A673 (cell line): ENCODE measurements at regions not wholly inside any gene's neighbourhood (a gene's known extent, or its start where the extent isn't known, plus 50 kb on each side); places are given as distances from the start of the nearest gene placed in this dataset.

Source experiments
- BruUV-seq: library from RNA; stranded (reverse); fragments of 400-500 nt; replicated peaks from 2 replicates; lab custom pipeline; 2021; lab: Mats Ljungman, UMichigan
- CTCF ChIA-PET: fragments of 300-600 bp; sonication (Branson Sonifier 250); formaldehyde crosslinking; loops from one replicate; lab custom pipeline; 2022; ENCODE audit warnings: antibody characterized with exemption; lab: Charles Lee
- POLR2A ChIA-PET: fragments of 300-600 bp; sonication (Branson Sonifier 250); formaldehyde crosslinking; loops from one replicate; lab custom pipeline; 2022; ENCODE audit warnings: antibody characterized with exemption; ENCODE audit not compliant: low non-redundant PET; lab: Charles Lee
- DNase-seq: peaks from one replicate; pipeline ENCODE4 v3.0.0-alpha.2; 2015; ENCODE audit warnings: low spot score
- H3K27ac ChIP-seq: fragments of 200-600 bp; sonication (generic); 2 replicates; pipeline ENCODE4 v1.5.1; 2016; ENCODE audit warnings: mixed run types, low read depth, mild to moderate bottlenecking, mixed read lengths, antibody characterized with exemption, low read length; ENCODE audit not compliant: poor library complexity, severe bottlenecking
- H3K27me3 ChIP-seq: fragments of 200-600 bp; sonication (generic); replicated peaks from 2 replicates; pipeline ENCODE4 v1.6.1; 2017; ENCODE audit warnings: mixed run types, low read depth, mild to moderate bottlenecking, mixed read lengths, antibody characterized with exemption, low read length; ENCODE audit not compliant: insufficient read depth, poor library complexity
- H3K36me3 ChIP-seq: fragments of 200-600 bp; sonication (generic); 2 replicates; pipeline ENCODE4 v1.6.1; 2016; ENCODE audit warnings: mixed run types, mild to moderate bottlenecking, mixed read lengths, antibody characterized with exemption, low read length; ENCODE audit not compliant: insufficient read depth, poor library complexity, severe bottlenecking
- H3K4me1 ChIP-seq: fragments of 200-600 bp; sonication (generic); 2 replicates; pipeline ENCODE4 v1.6.1; 2017; ENCODE audit warnings: mixed run types, mild to moderate bottlenecking, mixed read lengths, antibody characterized with exemption, low read length; ENCODE audit not compliant: insufficient read depth, poor library complexity, severe bottlenecking
- H3K4me3 ChIP-seq: fragments of 200-600 bp; sonication (generic); 2 replicates; pipeline ENCODE4 v1.5.1; 2016; ENCODE audit warnings: low read depth, mixed run types, mild to moderate bottlenecking, mixed read lengths, low read length; ENCODE audit not compliant: poor library complexity, severe bottlenecking
- H3K9me3 ChIP-seq: fragments of 200-600 bp; sonication (generic); 2 replicates; pipeline ENCODE4 v1.6.1; 2016; ENCODE audit warnings: mixed run types, low read depth, mild to moderate bottlenecking, mixed read lengths, antibody characterized with exemption, low read length; ENCODE audit not compliant: poor library complexity, severe bottlenecking
- CTCF ChIP-seq: fragments of 300-800, 200-600 bp; sonication (generic); conservative IDR thresholded peaks from 2 replicates; pipeline ENCODE4 v1.5.1; 2017; ENCODE audit warnings: low read depth, mild to moderate bottlenecking, antibody characterized with exemption, low read length, moderate library complexity, mixed read lengths
- EZH2 ChIP-seq: fragments of 200-600 bp; sonication (generic); IDR thresholded peaks from 2 replicates; pipeline ENCODE4 v1.6.1; 2017; ENCODE audit warnings: borderline replicate concordance, low read depth, mild to moderate bottlenecking, mixed read lengths, antibody characterized with exemption, low read length; ENCODE audit not compliant: poor library complexity, severe bottlenecking
- intact Hi-C: fragments of 100-400 bp; cut with micrococcal nuclease; formaldehyde crosslinking; loops from one replicate; pipeline ENCODE4 v1.10.0; 2022; ENCODE audit not compliant: unreplicated experiment

DNA sequence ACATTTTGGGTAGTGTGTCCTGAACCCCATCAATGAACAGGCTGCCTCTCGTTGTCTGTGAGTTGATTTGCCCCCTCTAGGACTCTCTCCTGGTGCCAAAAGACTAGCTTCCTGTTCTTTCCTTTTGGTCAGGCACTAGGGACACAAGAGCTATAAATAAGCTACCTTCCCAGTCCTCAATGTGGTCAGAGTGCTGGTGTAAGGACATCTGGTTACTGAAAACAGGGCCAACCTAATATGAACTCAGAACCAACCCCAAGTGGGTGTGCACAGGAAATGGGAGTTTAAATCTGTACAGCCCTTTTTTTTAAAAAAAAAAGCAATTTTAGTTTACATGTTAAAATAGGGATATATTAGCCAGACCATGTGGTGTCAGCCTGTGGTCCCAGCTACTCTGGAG lies 129.2 kb downstream of the ZIC5 start:
- Histone ChIP-seq H3K4me3 (no peak overlapping the region), H3K36me3 (no peaks in the 10 kb centered on the region), H3K27ac (no peak overlapping the region), H3K4me1 (no peaks in the 10 kb centered on the region), H3K9me3 (no peaks in the 10 kb centered on the region), H3K27me3 (no peaks in the 10 kb centered on the region)
- CTCF ChIA-PET, result no interaction called here
- POLR2A ChIA-PET, result no interaction called here
- DNase-seq, result no peak
- intact Hi-C loops, result no loop called here
- BruUV-seq, result no TSS peak
- TF ChIP-seq CTCF (no peak), EZH2 (no peak)

DNA sequence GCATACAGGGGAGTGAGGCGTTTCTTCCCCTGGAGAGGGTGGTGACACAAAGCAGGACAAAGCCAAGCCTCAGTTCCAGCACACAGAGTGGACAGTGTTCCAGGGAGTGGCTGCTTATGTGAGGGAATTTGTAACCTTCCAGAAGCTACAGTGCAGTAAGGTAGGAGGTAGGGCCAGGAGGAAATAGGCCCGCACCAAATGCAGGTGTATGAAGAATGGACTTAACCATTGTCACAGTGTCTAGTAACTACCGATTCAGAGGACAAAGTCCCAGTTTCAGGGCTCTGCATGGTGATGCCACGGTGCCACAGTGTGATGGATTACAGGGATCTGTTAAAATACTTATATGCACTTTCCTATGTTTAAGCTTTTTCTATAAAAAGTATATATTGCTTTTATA lies 135.3 kb downstream of the ZIC5 start:
- ChIA-PET POLR2A (no interaction called here), CTCF (no interaction called here)
- no TSS peak for BruUV-seq
- Histone ChIP-seq H3K9me3 (no peaks in the 10 kb centered on the region), H3K4me3 (no peak overlapping the region), H3K36me3 (no peaks in the 10 kb centered on the region), H3K27me3 (no peaks in the 10 kb centered on the region), H3K4me1 (no peaks in the 10 kb centered on the region), H3K27ac (no peak overlapping the region)
- intact Hi-C loops, result no loop called here
- TF ChIP-seq EZH2, result no peak
- TF ChIP-seq CTCF, result no peak
- no peak for DNase-seq

GRCh38 chr13:99835442-99835841 lies 136.1 kb downstream of the ZIC5 start:
- no peak for DNase-seq
- Histone ChIP-seq H3K27ac (no peak overlapping the region), H3K4me3 (no peak overlapping the region), H3K27me3 (no peaks in the 10 kb centered on the region), H3K4me1 (no peaks in the 10 kb centered on the region), H3K9me3 (no peaks in the 10 kb centered on the region), H3K36me3 (no peaks in the 10 kb centered on the region)
- POLR2A ChIA-PET, result no interaction called here
- intact Hi-C loops, result no loop called here
- no peak for TF ChIP-seq EZH2
- TF ChIP-seq CTCF, result no peak
- BruUV-seq, result no TSS peak
- CTCF ChIA-PET, result no interaction called here
